Kidney (tissue), 13 donors: ENCODE measurements at regions not wholly inside any gene's neighbourhood (a gene's known extent, or its start where the extent isn't known, plus 50 kb on each side); places are given as distances from the start of the nearest gene placed in this dataset.

Source experiments
- DNase-seq, 5 donors: peaks; one replicate each; pipeline ENCODE4 v3.0.0-alpha.2; 2013 to 2020
- FAIRE-seq: peaks from 2 replicates; lab custom pipeline; 2012; peaks lifted over from hg19 to GRCh38; lab: Jason Lieb, UNC
- H3K27ac ChIP-seq, 2 donors: one replicate each; pipeline ENCODE4 v1.7.0; 2013; ENCODE audit warnings: low read depth in 2 of 2, low read length in 2 of 2, inconsistent platforms in 1 of 2
- H3K27me3 ChIP-seq: one replicate; pipeline ENCODE4 v1.7.1; 2013; ENCODE audit warnings: low read length, inconsistent platforms; ENCODE audit not compliant: control insufficient read depth, insufficient read depth
- H3K36me3 ChIP-seq, 3 donors: one replicate each; pipeline versions ENCODE4 v1.7.0 to v1.7.1; 2013; ENCODE audit warnings: low read length in 3 of 3, control low read depth in 1 of 3, inconsistent platforms in 1 of 3; ENCODE audit not compliant: insufficient read depth in 3 of 3, control insufficient read depth in 2 of 3
- H3K4me1 ChIP-seq, 3 donors: one replicate each; pipeline versions ENCODE4 v1.7.0 to v1.7.1; 2013; ENCODE audit warnings: low read length in 3 of 3, inconsistent platforms in 1 of 3, low read depth in 1 of 3; ENCODE audit not compliant: control insufficient read depth in 2 of 3, insufficient read depth in 2 of 3
- H3K4me3 ChIP-seq, 3 donors: one replicate each; pipeline versions ENCODE4 v1.7.0 to v1.8.1; 2013; ENCODE audit warnings: low read length in 3 of 3, control low read depth in 1 of 3, inconsistent platforms in 1 of 3
- H3K9ac ChIP-seq, 3 donors: one replicate each; pipeline versions ENCODE4 v1.7.0 to v1.7.1; 2013; ENCODE audit warnings: low read length in 3 of 3, control low read depth in 1 of 3, inconsistent platforms in 1 of 3
- H3K9me3 ChIP-seq, 3 donors: one replicate each; pipeline versions ENCODE4 v1.7.0 to v1.7.1; 2013; ENCODE audit warnings: low read length in 3 of 3, control low read depth in 1 of 3, inconsistent platforms in 1 of 3; ENCODE audit not compliant: control insufficient read depth in 2 of 3, insufficient read depth in 1 of 3
- CTCF ChIP-seq: IDR thresholded peaks from 3 replicates; pipeline ENCODE4 v1.5.1; 2012; ENCODE audit warnings: mild to moderate bottlenecking, moderate library complexity, borderline replicate concordance; ENCODE audit not compliant: insufficient read depth; ENCODE audit errors: extremely low read depth
- intact Hi-C: fragments of 100-400 bp; cut with DNase I; formaldehyde crosslinking; loops from one replicate; pipeline ENCODE4 v1.11.1; 2022
- donor health status: control.
- donor health status: control.
- donor health status: control.
- donor health status: control.
- donor health status: control.
- donor health status: DM: yes; HTN: yes; CAD: no.
- donor health status: Normal renal cell carcinoma (clear cell type).

GRCh38 chr1:229124520-229125124, 146.3 kb upstream of the RAB4A start:
- no peak for TF ChIP-seq CTCF
- intact Hi-C loops: no loop called here
- no peaks in the 10 kb centered on the region for H3K27me3 ChIP-seq
- DNase-seq: peak in 1 of 5 donors; percentile 36
- H3K9me3 ChIP-seq: no peaks in the 10 kb centered on the region
- H3K36me3 ChIP-seq: no peaks in the 10 kb centered on the region
- no peak overlapping the region for H3K9ac ChIP-seq
- no peak for FAIRE-seq
- H3K27ac ChIP-seq: no peak overlapping the region
- H3K4me3 ChIP-seq: no peak overlapping the region
- peaks cover 0 to 10% (median 0%) of the 10 kb centered on the region in 3 donors for H3K4me1 ChIP-seq

GRCh38 chr1:229127301-229127700, 143.6 kb upstream of the RAB4A start:
- FAIRE-seq: no peak
- Histone ChIP-seq H3K9me3 (no peaks in the 10 kb centered on the region), H3K27me3 (no peaks in the 10 kb centered on the region), H3K27ac (no peak overlapping the region), H3K4me1 (peaks cover 0 to 10% (median 5%) of the 10 kb centered on the region in 3 donors), H3K36me3 (no peaks in the 10 kb centered on the region), H3K4me3 (no peak overlapping the region), H3K9ac (no peak overlapping the region)
- DNase-seq: no peak
- intact Hi-C loops: no loop called here
- no peak for TF ChIP-seq CTCF

DNA sequence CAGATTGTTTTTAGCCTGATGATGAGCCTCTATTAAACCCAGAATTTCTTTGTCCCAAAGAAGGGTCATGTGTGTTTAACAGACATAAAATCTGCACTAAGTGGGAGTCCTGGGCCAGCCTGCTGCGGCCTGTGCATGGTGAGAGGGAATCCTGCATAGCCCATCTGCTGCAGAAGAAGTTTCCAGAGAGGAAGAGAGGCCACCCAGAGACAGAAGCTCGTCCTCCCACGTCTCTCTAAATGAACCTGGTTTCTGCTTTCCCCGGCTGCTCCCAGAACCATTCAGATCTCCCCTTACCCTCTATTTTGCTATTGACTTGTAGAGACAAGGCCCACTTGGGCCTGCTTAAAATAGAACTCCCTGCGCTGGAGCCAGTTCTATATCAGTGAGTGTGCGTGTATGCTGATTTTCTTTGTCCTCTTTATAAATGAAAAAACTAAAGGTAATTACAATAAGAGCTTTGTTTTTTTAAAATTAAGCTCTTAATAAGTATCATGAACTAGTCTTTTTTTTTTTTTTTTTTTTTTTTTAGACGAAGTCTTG, 142.8 kb upstream of the RAB4A start:
- peaks cover 0 to 10% (median 5%) of the 10 kb centered on the region in 3 donors for H3K4me1 ChIP-seq
- DNase-seq: peak in 2 of 5 donors; percentile 32 to 35
- TF ChIP-seq CTCF: no peak
- intact Hi-C loops: no loop called here
- H3K27ac ChIP-seq: no peak overlapping the region
- H3K9me3 ChIP-seq: no peaks in the 10 kb centered on the region
- no peak for FAIRE-seq
- H3K36me3 ChIP-seq: no peaks in the 10 kb centered on the region
- H3K27me3 ChIP-seq: no peaks in the 10 kb centered on the region
- H3K9ac ChIP-seq: no peak overlapping the region
- H3K4me3 ChIP-seq: no peak overlapping the region
